GM19238 (cell line): ENCODE measurements at regions not wholly inside any gene's neighbourhood (a gene's known extent, or its start where the extent isn't known, plus 50 kb on each side); places are given as distances from the start of the nearest gene placed in this dataset.

Experiments used
- DNase-seq: peaks from one replicate; pipeline ENCODE4 v3.0.0; 2011; ENCODE audit warnings: low spot score; ENCODE audit not compliant: insufficient read length

- DNase-seq = no peak
Measured at GRCh38 chr17:79503126-79503839, 107.6 kb downstream of the RBFOX3 start.

- no peak for DNase-seq
Measured at GRCh38 chr17:79501910-79502309, 108.9 kb downstream of the RBFOX3 start.

GRCh38 chr17:79500745-79501618 is 109.9 kb downstream of the RBFOX3 start:
- no peak for DNase-seq

GRCh38 chr17:79498854-79499253 is 112.0 kb downstream of the RBFOX3 start:
- DNase-seq = no peak

- DNase-seq = no peak
Measured at GRCh38 chr17:79497777-79498348, 113.0 kb downstream of the RBFOX3 start.

GRCh38 chr17:79496422-79497005 is 114.3 kb downstream of the RBFOX3 start:
- no peak for DNase-seq

- no peak for DNase-seq
Measured at GRCh38 chr17:79495665-79496064, 115.2 kb downstream of the RBFOX3 start.

- DNase-seq = no peak
Measured at GRCh38 chr17:79491006-79491405, 119.8 kb downstream of the RBFOX3 start.

GRCh38 chr17:79490530-79490929 is 120.3 kb downstream of the RBFOX3 start:
- no peak for DNase-seq

GRCh38 chr17:79487149-79487548 is 123.7 kb downstream of the RBFOX3 start:
- no peak for DNase-seq

- no peak for DNase-seq
Measured at GRCh38 chr17:79485991-79486390, 124.9 kb downstream of the RBFOX3 start.

GRCh38 chr17:79485419-79485985 is 125.3 kb downstream of the RBFOX3 start:
- no peak for DNase-seq

- DNase-seq = no peak
Measured at GRCh38 chr17:79484600-79485418, 126.0 kb downstream of the RBFOX3 start.

- DNase-seq = no peak
Measured at GRCh38 chr17:79483842-79484241, 127.0 kb downstream of the RBFOX3 start.

GRCh38 chr17:79482727-79483521 is 127.9 kb downstream of the RBFOX3 start:
- DNase-seq = no peak

GRCh38 chr17:79479876-79480275 is 131.0 kb downstream of the RBFOX3 start:
- DNase-seq = no peak

GRCh38 chr17:79478841-79479240 is 132.0 kb downstream of the RBFOX3 start:
- no peak for DNase-seq

GRCh38 chr17:79478051-79478461 is 132.8 kb downstream of the RBFOX3 start:
- DNase-seq = no peak

- DNase-seq = no peak
Measured at GRCh38 chr17:79476074-79476652, 134.7 kb downstream of the RBFOX3 start.
